ENCODE measurements at regions not wholly inside any gene's neighbourhood (a gene's known extent, or its start where the extent isn't known, plus 50 kb on each side); places are given as distances from the start of the nearest gene placed in this dataset.

DNA sequence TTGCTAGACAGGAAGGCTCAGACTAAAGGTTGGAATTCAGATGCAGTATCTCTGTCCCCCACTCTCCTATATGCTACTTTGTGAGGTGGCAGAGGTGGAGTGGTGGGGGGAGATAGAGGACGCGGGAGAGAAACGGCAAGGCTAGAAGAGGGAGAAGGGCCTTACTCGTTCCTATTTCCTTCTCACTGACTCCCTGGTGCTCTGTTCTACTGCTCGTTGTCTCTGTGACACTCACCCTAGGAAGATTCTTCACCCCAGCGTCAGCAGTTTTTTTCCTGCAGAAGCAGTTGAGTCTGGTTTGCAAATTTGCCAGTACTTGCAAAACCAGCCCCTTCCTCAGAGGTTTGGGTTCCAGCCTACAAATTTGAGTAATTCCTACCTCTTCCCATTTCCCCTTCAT, 801.1 kb upstream of the SLC35B3 start:
- no CpG with 5 or more reads among the region's 6 CpGs for WGBS (ENCODE audit: extremely low coverage, insufficient coverage, insufficient read length)
- H2AFZ ChIP-seq (ENCODE audit: insufficient read depth, low read length, poor library complexity), result no peak overlapping the region

DNA sequence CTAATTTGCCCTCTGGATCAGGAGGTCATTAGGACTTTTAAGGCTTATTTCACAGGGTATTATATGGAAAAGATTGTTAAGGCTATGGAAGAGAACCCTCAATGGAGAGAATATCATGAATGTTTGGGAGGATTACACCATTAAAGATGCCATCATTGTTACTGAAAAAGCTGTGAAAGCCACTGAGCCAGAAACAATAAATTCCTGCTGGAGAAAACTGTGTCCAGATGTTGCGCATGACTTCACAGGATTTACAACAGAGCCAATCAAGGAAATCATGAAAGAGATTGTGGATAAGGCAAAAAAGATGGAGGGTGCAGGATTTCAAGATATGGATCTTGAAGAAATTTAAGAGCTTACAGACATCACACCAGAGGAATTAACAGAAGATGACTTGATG, 798.3 kb upstream of the SLC35B3 start:
- Histone ChIP-seq H2AFZ (ENCODE audit: insufficient read depth, low read length, poor library complexity) (no peak overlapping the region), H4K12ac (ENCODE audit: low read depth, low read length) (no peak overlapping the region), H3K27ac (ENCODE audit: low read depth, low read length) (no peak overlapping the region), H3K4me3 (ENCODE audit: low read depth, low read length) (no peak overlapping the region), H4K91ac (ENCODE audit: low read depth, low read length) (no peak overlapping the region), H3K9ac (ENCODE audit: low read length) (no peak overlapping the region), H3K18ac (ENCODE audit: low read length) (no peak overlapping the region), H2BK120ac (ENCODE audit: insufficient read depth, low read length, poor library complexity) (no peak overlapping the region), H3K4ac (ENCODE audit: low read depth, low read length) (no peak overlapping the region), H3K79me1 (ENCODE audit: low read length) (peaks cover 2% of the 10 kb centered on the region), H3K36me3 (ENCODE audit: control insufficient read depth in 1 of 2, insufficient read depth in 2 of 2, low read length in 2 of 2) (peaks cover 0 to 3% of the 10 kb centered on the region in 2 experiments), H3K27me3 (ENCODE audit: insufficient read depth, low read length) (no peaks in the 10 kb centered on the region), H3K14ac (ENCODE audit: low read length) (no peak overlapping the region), H3K23ac (ENCODE audit: low read length) (no peak overlapping the region), H2BK12ac (ENCODE audit: low read length) (no peak overlapping the region), H4K8ac (ENCODE audit: low read depth, low read length) (no peak overlapping the region), H3K4me2 (ENCODE audit: low read length) (no peak overlapping the region), H2BK5ac (ENCODE audit: low read depth, low read length, poor library complexity) (no peak overlapping the region), H3K79me2 (ENCODE audit: control insufficient read depth, insufficient read depth, low read length, poor library complexity) (no peaks in the 10 kb centered on the region), H3K4me1 (ENCODE audit: control insufficient read depth in 1 of 2, insufficient read depth in 2 of 2, low read length in 2 of 2) (peaks cover 2 to 4% of the 10 kb centered on the region in 2 experiments), H3K9me3 (ENCODE audit: insufficient read depth, low read depth, low read length) (no peaks in the 10 kb centered on the region), H2AK5ac (ENCODE audit: low read length) (no peak overlapping the region)
- no peak for DNase-seq
- WGBS (ENCODE audit: extremely low coverage, insufficient coverage, insufficient read length), result no CpG with 5 or more reads among the region's 1 CpG

More for the DNA sequence above, 801.1 kb upstream of the SLC35B3 start:
- H2BK12ac ChIP-seq (ENCODE audit: low read length), result peak overlapping the region; percentile 50
- no peak overlapping the region for H3K9ac ChIP-seq (ENCODE audit: low read length)
- no peaks in the 10 kb centered on the region for H3K27me3 ChIP-seq (ENCODE audit: insufficient read depth, low read length)
- no peak overlapping the region for H3K23ac ChIP-seq (ENCODE audit: low read length)
- H3K14ac ChIP-seq (ENCODE audit: low read length), result no peak overlapping the region
- DNase-seq, result no peak
- no peak overlapping the region for H2BK5ac ChIP-seq (ENCODE audit: low read depth, low read length, poor library complexity)
- no peak overlapping the region for H4K12ac ChIP-seq (ENCODE audit: low read depth, low read length)
- H2BK120ac ChIP-seq (ENCODE audit: insufficient read depth, low read length, poor library complexity), result no peak overlapping the region
- H3K79me2 ChIP-seq (ENCODE audit: control insufficient read depth, insufficient read depth, low read length, poor library complexity), result no peaks in the 10 kb centered on the region
- peak overlapping the region; percentile 28 for H4K91ac ChIP-seq (ENCODE audit: low read depth, low read length)
- H4K8ac ChIP-seq (ENCODE audit: low read depth, low read length), result peak overlapping the region; percentile 4
- peaks cover 2 to 4% of the 10 kb centered on the region in 2 experiments for H3K4me1 ChIP-seq (ENCODE audit: control insufficient read depth in 1 of 2, insufficient read depth in 2 of 2, low read length in 2 of 2)
- H3K4ac ChIP-seq (ENCODE audit: low read depth, low read length), result no peak overlapping the region
- H2AK5ac ChIP-seq (ENCODE audit: low read length), result no peak overlapping the region
- H3K9me3 ChIP-seq (ENCODE audit: insufficient read depth, low read depth, low read length), result no peaks in the 10 kb centered on the region
- peak overlapping the region; percentile 41 for H3K27ac ChIP-seq (ENCODE audit: low read depth, low read length)
- H3K4me2 ChIP-seq (ENCODE audit: low read length), result no peak overlapping the region
- no peak overlapping the region for H3K4me3 ChIP-seq (ENCODE audit: low read depth, low read length)
- H3K36me3 ChIP-seq (ENCODE audit: control insufficient read depth in 1 of 2, insufficient read depth in 2 of 2, low read length in 2 of 2), result peaks cover 0 to 2% of the 10 kb centered on the region in 2 experiments
- peaks cover 2% of the 10 kb centered on the region for H3K79me1 ChIP-seq (ENCODE audit: low read length)
- H3K18ac ChIP-seq (ENCODE audit: low read length), result no peak overlapping the region

DNA sequence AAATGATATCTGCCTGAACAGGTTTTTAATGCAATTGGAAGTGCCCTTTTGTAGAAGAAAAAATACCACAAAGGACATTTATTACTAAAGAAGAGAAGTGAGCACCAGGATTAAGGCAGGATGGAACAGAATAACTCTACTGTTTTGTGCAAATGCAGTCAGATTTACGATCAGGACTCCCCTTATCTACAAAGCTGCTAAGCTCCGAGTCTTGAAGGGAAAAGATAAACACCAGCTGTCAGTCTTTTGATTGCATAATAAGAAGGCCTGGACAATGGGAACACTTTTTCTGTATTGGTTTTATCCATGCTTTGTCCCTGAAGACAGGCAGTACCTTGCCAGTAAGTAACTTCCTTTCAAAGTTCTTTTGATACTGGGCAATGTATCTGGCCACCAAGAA, 797.9 kb upstream of the SLC35B3 start:
- Histone ChIP-seq H3K4me3 (ENCODE audit: low read depth, low read length) (no peak overlapping the region), H3K4ac (ENCODE audit: low read depth, low read length) (no peak overlapping the region), H3K23ac (ENCODE audit: low read length) (no peak overlapping the region), H2AK5ac (ENCODE audit: low read length) (no peak overlapping the region), H2BK5ac (ENCODE audit: low read depth, low read length, poor library complexity) (no peak overlapping the region), H4K91ac (ENCODE audit: low read depth, low read length) (no peak overlapping the region), H3K27ac (ENCODE audit: low read depth, low read length) (no peak overlapping the region), H3K27me3 (ENCODE audit: insufficient read depth, low read length) (no peaks in the 10 kb centered on the region), H3K4me2 (ENCODE audit: low read length) (no peak overlapping the region), H3K18ac (ENCODE audit: low read length) (no peak overlapping the region), H3K9me3 (ENCODE audit: insufficient read depth, low read depth, low read length) (no peaks in the 10 kb centered on the region), H3K36me3 (ENCODE audit: control insufficient read depth in 1 of 2, insufficient read depth in 2 of 2, low read length in 2 of 2) (peaks cover 0 to 3% of the 10 kb centered on the region in 2 experiments), H3K79me1 (ENCODE audit: low read length) (peaks cover 2% of the 10 kb centered on the region), H2BK12ac (ENCODE audit: low read length) (no peak overlapping the region), H3K79me2 (ENCODE audit: control insufficient read depth, insufficient read depth, low read length, poor library complexity) (no peaks in the 10 kb centered on the region), H2AFZ (ENCODE audit: insufficient read depth, low read length, poor library complexity) (no peak overlapping the region), H3K9ac (ENCODE audit: low read length) (no peak overlapping the region), H2BK120ac (ENCODE audit: insufficient read depth, low read length, poor library complexity) (no peak overlapping the region), H4K8ac (ENCODE audit: low read depth, low read length) (no peak overlapping the region), H4K12ac (ENCODE audit: low read depth, low read length) (no peak overlapping the region), H3K4me1 (ENCODE audit: control insufficient read depth in 1 of 2, insufficient read depth in 2 of 2, low read length in 2 of 2) (peaks cover 2 to 4% of the 10 kb centered on the region in 2 experiments), H3K14ac (ENCODE audit: low read length) (no peak overlapping the region)
- WGBS (ENCODE audit: extremely low coverage, insufficient coverage, insufficient read length), result no CpG with 5 or more reads among the region's 2 CpGs
- no peak for DNase-seq

DNA sequence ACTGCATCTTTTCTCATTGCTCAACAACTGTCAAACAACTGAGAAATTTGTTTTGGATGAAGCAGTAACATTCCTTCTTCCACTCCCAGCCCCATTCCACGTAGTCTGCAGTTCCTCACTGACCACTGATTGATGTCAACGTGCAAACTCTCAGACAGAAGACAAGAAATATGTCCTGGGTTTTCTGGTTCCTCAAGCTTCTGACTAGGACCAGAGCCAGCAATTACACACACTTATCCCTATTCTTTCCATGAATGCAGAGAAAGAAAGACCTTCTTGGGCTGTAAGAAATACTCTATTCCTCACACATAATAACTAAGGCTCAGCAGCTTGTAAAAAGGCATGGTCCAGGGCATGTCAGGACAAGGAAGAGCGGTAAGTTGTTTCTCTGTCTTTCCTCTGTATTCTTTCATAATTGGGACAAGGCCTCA, 790.1 kb upstream of the SLC35B3 start:
- H3K9me3 ChIP-seq (ENCODE audit: insufficient read depth, low read depth, low read length), result no peaks in the 10 kb centered on the region
- H2AK5ac ChIP-seq (ENCODE audit: low read length), result no peak overlapping the region
- no peak overlapping the region for H2BK12ac ChIP-seq (ENCODE audit: low read length)
- H3K4me3 ChIP-seq (ENCODE audit: low read depth, low read length), result no peak overlapping the region
- H4K8ac ChIP-seq (ENCODE audit: low read depth, low read length), result no peak overlapping the region
- peak overlapping the region; percentile 79 for H3K27ac ChIP-seq (ENCODE audit: low read depth, low read length)
- no peak overlapping the region for H3K23ac ChIP-seq (ENCODE audit: low read length)
- no peak overlapping the region for H4K12ac ChIP-seq (ENCODE audit: low read depth, low read length)
- H3K36me3 ChIP-seq (ENCODE audit: control insufficient read depth in 1 of 2, insufficient read depth in 2 of 2, low read length in 2 of 2), result peaks cover 0 to 1% of the 10 kb centered on the region in 2 experiments
- peaks cover 2 to 5% of the 10 kb centered on the region in 2 experiments for H3K4me1 ChIP-seq (ENCODE audit: control insufficient read depth in 1 of 2, insufficient read depth in 2 of 2, low read length in 2 of 2)
- H3K79me2 ChIP-seq (ENCODE audit: control insufficient read depth, insufficient read depth, low read length, poor library complexity), result no peaks in the 10 kb centered on the region
- DNase-seq, result peak; percentile 12 to 58
- H3K9ac ChIP-seq (ENCODE audit: low read length), result no peak overlapping the region
- H2BK5ac ChIP-seq (ENCODE audit: low read depth, low read length, poor library complexity), result no peak overlapping the region
- H3K4ac ChIP-seq (ENCODE audit: low read depth, low read length), result no peak overlapping the region
- H4K91ac ChIP-seq (ENCODE audit: low read depth, low read length), result no peak overlapping the region
- no peak overlapping the region for H3K14ac ChIP-seq (ENCODE audit: low read length)
- H2AFZ ChIP-seq (ENCODE audit: insufficient read depth, low read length, poor library complexity), result no peak overlapping the region
- no peak overlapping the region for H3K4me2 ChIP-seq (ENCODE audit: low read length)
- no peaks in the 10 kb centered on the region for H3K27me3 ChIP-seq (ENCODE audit: insufficient read depth, low read length)
- no CpG with 5 or more reads among the region's 3 CpGs for WGBS (ENCODE audit: extremely low coverage, insufficient coverage, insufficient read length)
- H3K79me1 ChIP-seq (ENCODE audit: low read length), result peaks cover 2% of the 10 kb centered on the region
- H3K18ac ChIP-seq (ENCODE audit: low read length), result no peak overlapping the region
- no peak overlapping the region for H2BK120ac ChIP-seq (ENCODE audit: insufficient read depth, low read length, poor library complexity)
